ENCODE measurements at regions not wholly inside any gene's neighbourhood (a gene's known extent, or its start where the extent isn't known, plus 50 kb on each side); places are given as distances from the start of the nearest gene placed in this dataset.

DNA sequence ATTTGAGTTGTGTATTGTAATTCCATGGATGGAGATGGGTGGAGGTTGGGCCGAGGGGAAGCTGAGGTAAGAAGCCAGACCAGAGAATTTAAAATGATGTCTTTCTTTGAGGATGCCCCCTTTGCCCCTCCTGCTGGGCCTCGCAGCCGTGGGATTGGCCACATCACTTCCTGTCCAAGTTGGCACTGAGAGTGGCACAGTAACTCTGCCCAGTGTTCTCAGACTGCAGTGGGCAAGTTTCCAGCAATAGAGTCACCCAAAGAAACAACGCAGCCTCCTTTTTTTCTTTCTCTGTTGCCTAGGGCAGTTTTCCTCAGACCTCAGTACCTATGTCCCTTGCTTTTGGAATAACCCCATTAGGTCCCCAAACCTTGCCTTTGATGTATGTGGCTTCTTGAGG is 306.6 kb upstream of the DMRT1 start:
- TF ChIP-seq, protein P1, sequence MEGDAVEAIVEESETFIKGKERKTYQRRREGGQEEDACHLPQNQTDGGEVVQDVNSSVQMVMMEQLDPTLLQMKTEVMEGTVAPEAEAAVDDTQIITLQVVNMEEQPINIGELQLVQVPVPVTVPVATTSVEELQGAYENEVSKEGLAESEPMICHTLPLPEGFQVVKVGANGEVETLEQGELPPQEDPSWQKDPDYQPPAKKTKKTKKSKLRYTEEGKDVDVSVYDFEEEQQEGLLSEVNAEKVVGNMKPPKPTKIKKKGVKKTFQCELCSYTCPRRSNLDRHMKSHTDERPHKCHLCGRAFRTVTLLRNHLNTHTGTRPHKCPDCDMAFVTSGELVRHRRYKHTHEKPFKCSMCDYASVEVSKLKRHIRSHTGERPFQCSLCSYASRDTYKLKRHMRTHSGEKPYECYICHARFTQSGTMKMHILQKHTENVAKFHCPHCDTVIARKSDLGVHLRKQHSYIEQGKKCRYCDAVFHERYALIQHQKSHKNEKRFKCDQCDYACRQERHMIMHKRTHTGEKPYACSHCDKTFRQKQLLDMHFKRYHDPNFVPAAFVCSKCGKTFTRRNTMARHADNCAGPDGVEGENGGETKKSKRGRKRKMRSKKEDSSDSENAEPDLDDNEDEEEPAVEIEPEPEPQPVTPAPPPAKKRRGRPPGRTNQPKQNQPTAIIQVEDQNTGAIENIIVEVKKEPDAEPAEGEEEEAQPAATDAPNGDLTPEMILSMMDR (IDR thresholded peaks at IDR 0.05) = no peak
- TF ChIP-seq POLR2A (IDR thresholded peaks at IDR 0.05) = no peak

Measured in body of pancreas (tissue), 4 donors.